NCI-H146 treated with DMSO at 0.1 percent for 48 hours (cell line): ENCODE measurements at regions not wholly inside any gene's neighbourhood (a gene's known extent, or its start where the extent isn't known, plus 50 kb on each side); places are given as distances from the start of the nearest gene placed in this dataset.

Experiments
- DNase-seq: peaks from one replicate; lab custom pipeline; 2025; ENCODE audit not compliant: unreplicated experiment; lab: John Stamatoyannopoulos, UW

DNA sequence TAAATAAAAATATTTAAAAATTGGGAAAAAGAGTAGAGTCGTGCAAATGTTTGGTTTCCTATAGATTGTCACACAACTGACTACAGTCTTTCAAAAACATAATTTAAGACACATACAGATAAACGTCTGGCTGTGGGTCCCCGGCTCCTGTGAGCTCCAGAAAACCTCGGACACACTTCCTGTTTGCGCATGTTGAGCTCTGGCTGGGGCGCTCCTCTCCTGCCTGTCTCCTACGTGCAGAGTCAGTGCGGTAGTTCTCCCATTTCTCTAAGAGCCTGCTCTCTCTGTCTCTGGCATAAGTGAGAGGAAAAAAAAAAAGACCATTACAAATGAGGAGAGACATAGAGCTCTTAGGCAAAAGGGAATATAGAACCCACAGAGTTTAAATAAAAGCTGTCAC is 128.2 kb upstream of the OBI1 start:
- DNase-seq = peak; percentile 53

GRCh38 chr13:78786459-78786858 is 127.5 kb upstream of the OBI1 start:
- DNase-seq = peak; percentile 42

- no peak for DNase-seq
These were observed 126.8 kb upstream of the OBI1 start for GRCh38 chr13:78785764-78786163.

GRCh38 chr13:78784014-78784750 is 125.2 kb upstream of the OBI1 start:
- no peak for DNase-seq

- no peak for DNase-seq
These were observed 121.8 kb upstream of the OBI1 start for GRCh38 chr13:78780708-78781107.

DNA sequence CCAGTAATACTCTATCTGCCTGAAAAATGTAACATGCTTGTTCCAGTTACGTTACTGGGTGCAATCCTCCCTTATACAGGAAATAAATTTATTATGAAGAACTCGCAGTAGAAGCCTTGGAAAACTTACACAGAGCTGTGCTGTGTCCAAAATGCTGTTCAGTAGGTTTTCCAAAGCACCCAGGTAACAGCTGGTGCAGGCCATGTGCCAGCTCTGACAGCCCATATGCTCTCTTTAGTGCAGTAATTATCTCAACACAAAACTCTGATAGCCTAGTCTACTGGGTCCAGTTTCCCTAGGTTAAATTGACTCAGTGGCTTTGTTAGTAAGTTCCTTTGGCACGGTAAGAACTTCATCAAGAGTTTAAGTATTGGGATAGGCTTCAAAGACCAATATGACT is 120.7 kb upstream of the OBI1 start:
- DNase-seq = no peak

- DNase-seq = no peak
These were observed 119.0 kb upstream of the OBI1 start for GRCh38 chr13:78777976-78778375.

DNA sequence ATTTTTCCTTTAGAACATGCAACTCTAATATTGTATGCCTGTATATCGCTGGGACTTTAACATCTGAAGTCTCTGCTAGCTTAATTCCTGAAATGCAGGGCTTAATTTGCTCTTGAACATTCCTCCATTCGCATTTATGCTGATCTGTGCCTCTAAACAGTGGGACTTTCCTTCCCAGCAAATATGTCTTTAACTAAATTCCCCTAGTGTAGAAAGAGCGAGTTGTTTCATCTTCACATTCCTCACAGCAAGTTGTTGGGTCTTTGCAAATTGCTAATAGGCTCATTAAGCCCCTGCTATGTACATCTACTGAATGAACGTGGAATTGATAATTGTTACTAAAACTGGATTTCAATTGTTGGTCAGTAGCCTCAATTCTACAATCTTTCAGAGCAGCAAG is 118.4 kb upstream of the OBI1 start:
- DNase-seq = no peak

GRCh38 chr13:78772933-78773332 is 114.0 kb upstream of the OBI1 start:
- DNase-seq = no peak

- no peak for DNase-seq
These were observed 111.6 kb upstream of the OBI1 start for GRCh38 chr13:78770601-78771000.

GRCh38 chr13:78768950-78769349 is 110.0 kb upstream of the OBI1 start:
- no peak for DNase-seq

DNA sequence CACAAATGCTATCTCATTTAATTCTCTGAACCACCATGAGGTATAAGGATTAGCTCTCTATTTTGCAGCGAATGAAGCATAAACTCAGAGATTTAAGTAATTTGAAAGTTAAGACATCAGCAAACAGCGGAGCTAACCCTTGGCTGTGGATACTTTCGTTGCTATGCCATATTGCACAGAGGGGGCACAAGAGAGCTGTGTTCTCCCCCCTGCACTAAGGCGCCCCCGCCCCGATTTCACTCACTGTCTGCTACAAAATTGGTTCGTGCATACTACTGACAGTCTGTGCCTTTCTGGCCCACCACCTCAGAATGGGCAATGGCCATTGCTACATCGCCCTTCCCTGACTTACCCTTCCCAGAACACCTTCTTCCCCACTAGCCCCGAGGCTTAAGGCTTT is 105.7 kb upstream of the OBI1 start:
- DNase-seq = no peak

GRCh38 chr13:78762825-78763224 is 103.9 kb upstream of the OBI1 start:
- peak; percentile 7 for DNase-seq

- DNase-seq = no peak
These were observed 100.7 kb upstream of the OBI1 start for GRCh38 chr13:78759704-78760103.

- DNase-seq = no peak
These were observed 99.6 kb upstream of the OBI1 start for GRCh38 chr13:78758549-78758948.

- DNase-seq = no peak
These were observed 94.5 kb upstream of the OBI1 start for GRCh38 chr13:78753435-78753834.

DNA sequence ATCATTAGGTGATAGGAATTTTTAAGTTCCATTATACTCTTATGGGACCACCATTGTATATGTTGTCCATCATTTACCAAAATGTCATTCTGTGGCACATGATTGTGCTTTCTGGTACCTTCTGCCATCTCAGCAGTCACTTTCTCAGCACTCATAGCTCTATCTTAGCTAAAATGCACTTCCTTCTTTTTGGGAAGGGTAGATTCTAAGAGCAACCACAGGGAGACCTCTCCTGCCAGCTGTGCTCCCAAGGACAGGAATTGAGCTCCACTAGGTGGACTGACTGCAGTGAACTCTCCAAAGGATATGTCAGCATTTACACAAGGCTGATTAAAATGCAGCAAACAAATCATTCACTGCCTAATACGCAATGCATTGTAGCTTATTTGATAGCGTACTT is 91.8 kb upstream of the OBI1 start:
- no peak for DNase-seq

DNA sequence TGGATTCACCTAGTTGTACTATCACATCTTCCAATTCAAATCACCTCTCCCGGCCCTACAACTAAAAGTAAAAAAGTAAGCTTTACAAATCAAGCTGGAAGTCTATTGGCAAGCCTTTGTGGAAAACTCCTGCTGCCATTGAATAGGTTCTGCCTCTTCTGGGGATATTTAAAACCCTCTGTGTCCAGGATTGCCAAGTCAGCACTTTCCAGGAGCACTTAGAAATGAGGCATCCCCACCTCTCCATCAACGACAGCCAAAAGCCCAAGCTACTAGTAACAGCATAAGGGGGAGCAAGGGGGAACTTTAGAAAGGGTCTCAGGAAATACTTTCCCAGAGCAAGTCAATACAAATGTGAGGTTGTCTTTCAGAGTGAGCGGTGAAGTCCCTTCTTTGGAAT is 85.0 kb upstream of the OBI1 start:
- DNase-seq = no peak

- no peak for DNase-seq
These were observed 83.7 kb upstream of the OBI1 start for GRCh38 chr13:78742659-78743058.

- DNase-seq = no peak
These were observed 77.2 kb upstream of the OBI1 start for GRCh38 chr13:78736142-78736541.

GRCh38 chr13:78732445-78733017 is 73.6 kb upstream of the OBI1 start:
- DNase-seq = no peak

DNA sequence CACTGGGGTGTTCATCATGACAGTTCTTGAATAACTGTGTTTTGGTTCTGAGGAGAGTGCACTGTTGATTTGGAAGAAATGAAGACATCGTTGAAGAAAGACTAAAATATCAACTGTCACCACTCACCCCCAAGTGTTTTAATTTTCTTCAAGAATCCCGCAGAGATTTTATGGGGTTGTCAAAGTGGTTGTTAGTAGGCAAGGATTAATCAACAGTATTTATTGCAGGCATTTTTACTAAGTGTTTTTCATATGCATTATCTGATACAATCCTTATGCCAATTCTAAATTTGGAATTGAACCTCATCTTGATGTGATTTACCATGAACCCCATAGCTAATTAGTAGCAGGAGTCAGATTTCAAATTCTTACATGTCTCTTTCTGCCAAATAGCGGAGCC is 63.7 kb upstream of the OBI1 start:
- DNase-seq = no peak

DNA sequence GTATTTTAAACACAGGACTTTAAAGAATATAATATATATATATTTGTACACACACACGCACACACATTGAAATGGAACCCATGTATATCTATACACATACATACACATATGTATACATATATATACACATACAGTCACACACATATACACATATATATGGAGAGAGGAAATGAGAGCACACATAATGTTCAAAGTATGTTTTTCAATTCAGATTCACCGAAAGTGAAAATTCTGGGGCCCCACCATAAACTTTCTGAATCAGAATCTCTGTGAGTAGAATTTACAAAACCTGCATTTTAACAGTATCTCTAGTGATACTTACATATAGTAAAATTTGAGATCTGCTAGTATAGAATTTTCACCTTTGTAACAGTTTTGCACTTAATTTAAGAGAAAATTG is 60.4 kb upstream of the OBI1 start:
- no peak for DNase-seq
